GM19240 (cell line): ENCODE measurements at regions not wholly inside any gene's neighbourhood (a gene's known extent, or its start where the extent isn't known, plus 50 kb on each side); places are given as distances from the start of the nearest gene placed in this dataset.

Experiments used
- DNase-seq: peaks from one replicate; pipeline ENCODE4 v3.0.0; 2011; ENCODE audit warnings: low spot score; ENCODE audit not compliant: insufficient read length

- DNase-seq = no peak
Measured at GRCh38 chr4:185924458-185925044, 112.6 kb upstream of the SORBS2 start.

- DNase-seq = no peak
Measured at GRCh38 chr4:185925910-185926360, 113.9 kb upstream of the SORBS2 start.

- no peak for DNase-seq
Measured at GRCh38 chr4:185931375-185931774, 119.4 kb upstream of the SORBS2 start.

- DNase-seq = no peak
Measured at GRCh38 chr4:185931986-185932385, 120.0 kb upstream of the SORBS2 start.

- no peak for DNase-seq
Measured at GRCh38 chr4:185932491-185932890, 120.5 kb upstream of the SORBS2 start.

GRCh38 chr4:185933078-185933581 is 121.1 kb upstream of the SORBS2 start:
- no peak for DNase-seq

- no peak for DNase-seq
Measured at GRCh38 chr4:185936650-185937376, 124.8 kb upstream of the SORBS2 start.

GRCh38 chr4:185938654-185939053 is 126.7 kb upstream of the SORBS2 start:
- no peak for DNase-seq

GRCh38 chr4:185941461-185941860 is 127.5 kb upstream of the TLR3 start:
- DNase-seq = no peak

- DNase-seq = no peak
Measured at GRCh38 chr4:185945252-185945651, 123.7 kb upstream of the TLR3 start.

GRCh38 chr4:185945906-185946305 is 123.0 kb upstream of the TLR3 start:
- DNase-seq = no peak

- DNase-seq = no peak
Measured at GRCh38 chr4:185950891-185951290, 118.1 kb upstream of the TLR3 start.

GRCh38 chr4:185955151-185955770 is 113.7 kb upstream of the TLR3 start:
- no peak for DNase-seq

GRCh38 chr4:185955826-185956543 is 113.0 kb upstream of the TLR3 start:
- no peak for DNase-seq

- DNase-seq = no peak
Measured at GRCh38 chr4:185956544-185956940, 112.4 kb upstream of the TLR3 start.

- DNase-seq = no peak
Measured at GRCh38 chr4:185958094-185958747, 110.7 kb upstream of the TLR3 start.

- DNase-seq = peak; percentile 2
Measured at GRCh38 chr4:185965426-185966384, 103.3 kb upstream of the TLR3 start.

- no peak for DNase-seq
Measured at GRCh38 chr4:185966549-185966948, 102.4 kb upstream of the TLR3 start.

- no peak for DNase-seq
Measured at GRCh38 chr4:185966997-185967775, 101.8 kb upstream of the TLR3 start.
